DOHH2 (cell line): ENCODE measurements at regions not wholly inside any gene's neighbourhood (a gene's known extent, or its start where the extent isn't known, plus 50 kb on each side); places are given as distances from the start of the nearest gene placed in this dataset.

ENCODE experiments used
- H3F3A ChIP-seq: fragments of 200-600 bp; sonication (generic), shearing (Covaris generic); 2 replicates; pipeline ENCODE4 v1.6.0; 2016; ENCODE audit warnings: antibody characterized with exemption, mild to moderate bottlenecking; ENCODE audit not compliant: control insufficient read depth, insufficient read depth
- H3K27ac ChIP-seq: fragments of 200-600 bp; sonication (generic); 2 replicates; pipeline ENCODE4 v1.5.1; 2014; ENCODE audit warnings: low read depth, mild to moderate bottlenecking, low read length, moderate library complexity
- H3K27me3 ChIP-seq: fragments of 200-600 bp; sonication (generic); 2 replicates; pipeline ENCODE4 v1.6.1; 2014; ENCODE audit warnings: mild to moderate bottlenecking, low read length, mixed read lengths; ENCODE audit not compliant: control insufficient read depth
- H3K36me3 ChIP-seq: fragments of 200-600 bp; sonication (generic); 2 replicates; pipeline ENCODE4 v1.6.1; 2014; ENCODE audit warnings: mild to moderate bottlenecking, low read length, moderate library complexity, mixed read lengths; ENCODE audit not compliant: control insufficient read depth
- H3K4me1 ChIP-seq: fragments of 200-600 bp; sonication (generic); 2 replicates; pipeline ENCODE4 v1.6.1; 2014; ENCODE audit warnings: mild to moderate bottlenecking, low read length, mixed read lengths; ENCODE audit not compliant: control insufficient read depth
- H3K4me2 ChIP-seq: fragments of 200-600 bp; sonication (generic); 2 replicates; pipeline ENCODE4 v1.6.0; 2014; ENCODE audit warnings: mild to moderate bottlenecking, low read length, moderate library complexity
- H3K4me3 ChIP-seq: fragments of 200-600 bp; sonication (generic); 2 replicates; pipeline ENCODE4 v1.5.1; 2014; ENCODE audit warnings: mild to moderate bottlenecking, low read length, mixed read lengths
- H3K79me2 ChIP-seq: fragments of 200-600 bp; sonication (generic); 2 replicates; pipeline ENCODE4 v1.6.1; 2014; ENCODE audit warnings: mild to moderate bottlenecking, low read length, mixed read lengths; ENCODE audit not compliant: control insufficient read depth
- H3K9me2 ChIP-seq: fragments of 200-600 bp; sonication (generic); replicated peaks from 2 replicates; pipeline ENCODE4 v1.6.1; 2014; ENCODE audit warnings: mild to moderate bottlenecking, low read length, mixed read lengths; ENCODE audit not compliant: control insufficient read depth
- H3K9me3 ChIP-seq: fragments of 200-600 bp; sonication (generic); 2 replicates; pipeline ENCODE4 v1.6.1; 2014; ENCODE audit warnings: antibody characterized with exemption, low read length, mixed read lengths; ENCODE audit not compliant: control insufficient read depth, insufficient read depth
- H4K20me1 ChIP-seq: fragments of 200-600 bp; sonication (generic); 2 replicates; pipeline ENCODE4 v1.6.0; 2014; ENCODE audit warnings: low read depth, mild to moderate bottlenecking, antibody characterized with exemption, low read length, moderate library complexity; ENCODE audit not compliant: control insufficient read depth, insufficient read depth
- EZH2phosphoT487 ChIP-seq: fragments of 200-600 bp; sonication (generic); IDR thresholded peaks from 2 replicates; pipeline ENCODE4 v1.6.1; 2017; ENCODE audit warnings: borderline replicate concordance, mild to moderate bottlenecking, antibody characterized with exemption, low read length, moderate library complexity, mixed read lengths
- TF ChIP-seq, protein P1 (sequence below): fragments of 200-600 bp; sonication (generic); IDR thresholded peaks from one replicate; pipeline ENCODE4 v1.5.1; 2014; ENCODE audit warnings: antibody characterized with exemption, mild to moderate bottlenecking, low read depth, low read length; ENCODE audit not compliant: poor library complexity, severe bottlenecking

DNA sequence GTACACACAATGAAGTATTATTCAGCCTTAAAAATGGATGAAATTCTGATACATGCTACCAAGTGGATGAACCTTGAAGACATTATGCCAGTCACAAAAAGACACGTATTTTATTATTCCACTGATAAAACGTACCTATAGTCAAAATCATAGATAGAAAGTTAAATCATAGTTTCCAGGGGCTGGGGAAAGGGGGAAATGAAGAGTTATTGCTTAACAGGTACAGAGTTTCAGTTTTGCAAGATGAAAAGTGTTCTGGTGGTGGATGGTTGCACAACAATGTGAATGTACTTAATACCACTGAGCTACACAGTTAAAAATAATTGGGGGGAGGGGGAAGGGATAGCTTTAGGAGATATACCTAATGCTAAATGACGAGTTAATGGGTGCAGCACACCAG lies 63.5 kb upstream of the FOXN2 start:
- Histone ChIP-seq H3K4me3 (no peak overlapping the region), H3K4me2 (no peak overlapping the region), H3K36me3 (no peaks in the 10 kb centered on the region), H3K9me3 (no peaks in the 10 kb centered on the region), H3K4me1 (peaks cover 4% of the 10 kb centered on the region; the same call in 1 of the 2 replicates), H3K27me3 (0 out of 2 replicates have a peak, but pooled peaks cover 7% of the 10 kb centered on the region), H3K9me2 (no peaks in the 10 kb centered on the region), H3K27ac (no peak overlapping the region), H4K20me1 (no peaks in the 10 kb centered on the region), H3F3A (no peaks in the 10 kb centered on the region), H3K79me2 (no peaks in the 10 kb centered on the region)
- TF ChIP-seq EZH2phosphoT487 = no peak
- TF ChIP-seq, protein P1, sequence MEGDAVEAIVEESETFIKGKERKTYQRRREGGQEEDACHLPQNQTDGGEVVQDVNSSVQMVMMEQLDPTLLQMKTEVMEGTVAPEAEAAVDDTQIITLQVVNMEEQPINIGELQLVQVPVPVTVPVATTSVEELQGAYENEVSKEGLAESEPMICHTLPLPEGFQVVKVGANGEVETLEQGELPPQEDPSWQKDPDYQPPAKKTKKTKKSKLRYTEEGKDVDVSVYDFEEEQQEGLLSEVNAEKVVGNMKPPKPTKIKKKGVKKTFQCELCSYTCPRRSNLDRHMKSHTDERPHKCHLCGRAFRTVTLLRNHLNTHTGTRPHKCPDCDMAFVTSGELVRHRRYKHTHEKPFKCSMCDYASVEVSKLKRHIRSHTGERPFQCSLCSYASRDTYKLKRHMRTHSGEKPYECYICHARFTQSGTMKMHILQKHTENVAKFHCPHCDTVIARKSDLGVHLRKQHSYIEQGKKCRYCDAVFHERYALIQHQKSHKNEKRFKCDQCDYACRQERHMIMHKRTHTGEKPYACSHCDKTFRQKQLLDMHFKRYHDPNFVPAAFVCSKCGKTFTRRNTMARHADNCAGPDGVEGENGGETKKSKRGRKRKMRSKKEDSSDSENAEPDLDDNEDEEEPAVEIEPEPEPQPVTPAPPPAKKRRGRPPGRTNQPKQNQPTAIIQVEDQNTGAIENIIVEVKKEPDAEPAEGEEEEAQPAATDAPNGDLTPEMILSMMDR = no peak

DNA sequence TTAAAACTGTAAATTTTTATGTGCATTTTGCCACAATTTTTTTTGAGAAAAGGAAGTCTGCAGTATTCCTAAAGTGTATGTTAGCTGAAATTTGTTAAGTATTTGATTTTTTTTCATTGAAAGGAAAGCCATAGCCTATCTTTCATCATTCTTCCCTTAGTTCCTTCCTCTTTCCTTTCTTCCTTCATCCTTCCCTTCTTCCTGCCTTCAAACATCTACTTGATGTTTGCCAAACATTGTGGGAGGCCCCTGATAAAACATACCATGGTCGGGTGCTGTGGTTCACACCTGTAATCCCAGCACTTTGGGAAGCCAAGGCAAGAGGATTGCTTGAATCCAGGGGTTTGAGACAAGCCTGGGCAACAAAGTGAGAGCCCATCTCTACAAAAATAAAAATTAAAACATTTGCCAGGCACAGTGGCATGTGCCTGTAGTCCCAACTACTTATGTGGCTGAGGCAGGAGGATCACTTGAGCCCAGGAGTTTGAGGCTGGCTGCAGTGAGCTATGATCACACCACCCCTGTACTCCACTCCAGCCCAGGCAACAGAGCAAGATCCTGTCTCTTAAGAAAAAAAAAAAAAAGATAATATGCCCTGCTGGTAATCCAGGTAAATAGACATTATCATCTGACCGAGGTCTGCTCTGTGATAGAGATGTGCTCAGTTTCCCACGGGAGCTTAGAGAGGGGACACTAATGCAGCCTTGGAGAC lies 62.9 kb upstream of the FOXN2 start:
- Histone ChIP-seq H3K9me3 (no peaks in the 10 kb centered on the region), H3K27ac (no peak overlapping the region), H3K4me3 (no peak overlapping the region), H3K4me2 (no peak overlapping the region), H3K36me3 (no peaks in the 10 kb centered on the region), H3K79me2 (no peaks in the 10 kb centered on the region), H3K27me3 (0 out of 2 replicates have a peak, but pooled peaks cover 5% of the 10 kb centered on the region), H3F3A (no peaks in the 10 kb centered on the region), H3K4me1 (peaks cover 4% of the 10 kb centered on the region; the same call in 1 of the 2 replicates), H4K20me1 (no peaks in the 10 kb centered on the region), H3K9me2 (no peaks in the 10 kb centered on the region)
- no peak for TF ChIP-seq EZH2phosphoT487
- TF ChIP-seq, protein P1 = no peak

GRCh38 chr2:48253301-48253700 lies 61.2 kb upstream of the FOXN2 start:
- Histone ChIP-seq H3K4me2 (no peak overlapping the region), H3K79me2 (no peaks in the 10 kb centered on the region), H3K4me3 (no peak overlapping the region), H3K9me3 (no peaks in the 10 kb centered on the region), H3F3A (no peaks in the 10 kb centered on the region), H3K27me3 (0 out of 2 replicates have a peak, but pooled peaks cover 5% of the 10 kb centered on the region), H3K9me2 (no peaks in the 10 kb centered on the region), H3K27ac (no peak overlapping the region), H3K36me3 (no peaks in the 10 kb centered on the region), H4K20me1 (no peaks in the 10 kb centered on the region; the same call in 1 of the 2 replicates), H3K4me1 (peaks cover 4% of the 10 kb centered on the region; the same call in 1 of the 2 replicates)
- TF ChIP-seq, protein P1 = no peak
- TF ChIP-seq EZH2phosphoT487 = no peak
